Nephron (organoid): ENCODE measurements at regions not wholly inside any gene's neighbourhood (a gene's known extent, or its start where the extent isn't known, plus 50 kb on each side); places are given as distances from the start of the nearest gene placed in this dataset.

Experiments
- H3K27ac Mint-ChIP-seq, 3 experiments: 2 replicates each; pipeline ENCODE4 v1.8.0; 2020; ENCODE audit warnings: mixed read lengths in 3 of 3, mild to moderate bottlenecking in 2 of 3, moderate library complexity in 1 of 3
- H3K27me3 Mint-ChIP-seq: 2 replicates; pipeline ENCODE4 v1.8.0; 2021; ENCODE audit warnings: low read depth, mild to moderate bottlenecking, moderate library complexity, mixed read lengths
- H3K36me3 Mint-ChIP-seq: 2 replicates; pipeline ENCODE4 v1.8.0; 2020; ENCODE audit warnings: low read depth, mixed read lengths
- H3K4me1 Mint-ChIP-seq: 2 replicates; pipeline ENCODE4 v1.8.0; 2020; ENCODE audit warnings: mixed read lengths
- H3K4me3 Mint-ChIP-seq, 3 experiments: 2 replicates each; pipeline ENCODE4 v1.8.0; 2020; ENCODE audit warnings: mild to moderate bottlenecking in 3 of 3, mixed read lengths in 3 of 3, moderate library complexity in 2 of 3
- H3K9me3 Mint-ChIP-seq: 2 replicates; pipeline ENCODE4 v1.8.0; 2020; ENCODE audit warnings: mixed read lengths
- TF ChIP-seq, protein P1 (sequence below), 3 experiments: fragments of 200-600 bp; sonication (generic); IDR thresholded peaks; one replicate each; pipeline ENCODE4 v1.5.0; 2021; ENCODE audit warnings: antibody characterized with exemption in 3 of 3; ENCODE audit not compliant: unreplicated experiment in 3 of 3

- no peaks in the 10 kb centered on the region for H3K36me3 Mint-ChIP-seq
- H3K4me1 Mint-ChIP-seq: peaks cover 8% of the 10 kb centered on the region
- peaks cover 67% of the 10 kb centered on the region for H3K27me3 Mint-ChIP-seq
- H3K27ac Mint-ChIP-seq: no peak overlapping the region
- TF ChIP-seq, protein P1, sequence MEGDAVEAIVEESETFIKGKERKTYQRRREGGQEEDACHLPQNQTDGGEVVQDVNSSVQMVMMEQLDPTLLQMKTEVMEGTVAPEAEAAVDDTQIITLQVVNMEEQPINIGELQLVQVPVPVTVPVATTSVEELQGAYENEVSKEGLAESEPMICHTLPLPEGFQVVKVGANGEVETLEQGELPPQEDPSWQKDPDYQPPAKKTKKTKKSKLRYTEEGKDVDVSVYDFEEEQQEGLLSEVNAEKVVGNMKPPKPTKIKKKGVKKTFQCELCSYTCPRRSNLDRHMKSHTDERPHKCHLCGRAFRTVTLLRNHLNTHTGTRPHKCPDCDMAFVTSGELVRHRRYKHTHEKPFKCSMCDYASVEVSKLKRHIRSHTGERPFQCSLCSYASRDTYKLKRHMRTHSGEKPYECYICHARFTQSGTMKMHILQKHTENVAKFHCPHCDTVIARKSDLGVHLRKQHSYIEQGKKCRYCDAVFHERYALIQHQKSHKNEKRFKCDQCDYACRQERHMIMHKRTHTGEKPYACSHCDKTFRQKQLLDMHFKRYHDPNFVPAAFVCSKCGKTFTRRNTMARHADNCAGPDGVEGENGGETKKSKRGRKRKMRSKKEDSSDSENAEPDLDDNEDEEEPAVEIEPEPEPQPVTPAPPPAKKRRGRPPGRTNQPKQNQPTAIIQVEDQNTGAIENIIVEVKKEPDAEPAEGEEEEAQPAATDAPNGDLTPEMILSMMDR (IDR thresholded peaks at IDR 0.05; ENCODE audit: unreplicated experiment in 3 of 3): no peak
- H3K4me3 Mint-ChIP-seq: no peak overlapping the region
- no peaks in the 10 kb centered on the region for H3K9me3 Mint-ChIP-seq
Observed at GRCh38 chr9:135344523-135344901, 135.1 kb upstream of the PPP1R26 start.

GRCh38 chr9:135344915-135345500 is 134.6 kb upstream of the PPP1R26 start:
- no peak overlapping the region for H3K4me3 Mint-ChIP-seq
- H3K27me3 Mint-ChIP-seq: peaks cover 67% of the 10 kb centered on the region
- H3K27ac Mint-ChIP-seq: no peak overlapping the region
- TF ChIP-seq, protein P1 (IDR thresholded peaks at IDR 0.05; ENCODE audit: unreplicated experiment in 3 of 3): no peak
- H3K9me3 Mint-ChIP-seq: no peaks in the 10 kb centered on the region
- H3K4me1 Mint-ChIP-seq: peaks cover 6% of the 10 kb centered on the region
- no peaks in the 10 kb centered on the region for H3K36me3 Mint-ChIP-seq

- Mint-ChIP-seq H3K27me3 (peaks cover 66% of the 10 kb centered on the region), H3K27ac (no peak overlapping the region), H3K4me3 (no peak overlapping the region), H3K36me3 (no peaks in the 10 kb centered on the region), H3K4me1 (no peaks in the 10 kb centered on the region), H3K9me3 (no peaks in the 10 kb centered on the region)
- TF ChIP-seq, protein P1 (IDR thresholded peaks at IDR 0.05; ENCODE audit: unreplicated experiment in 3 of 3): no peak
Observed at GRCh38 chr9:135345775-135346433, 133.7 kb upstream of the PPP1R26 start.

- Mint-ChIP-seq H3K4me3 (no peak overlapping the region), H3K27ac (no peak overlapping the region), H3K4me1 (no peaks in the 10 kb centered on the region), H3K9me3 (no peaks in the 10 kb centered on the region), H3K36me3 (no peaks in the 10 kb centered on the region), H3K27me3 (peaks cover 63% of the 10 kb centered on the region)
- TF ChIP-seq, protein P1 (IDR thresholded peaks at IDR 0.05; ENCODE audit: unreplicated experiment in 3 of 3): no peak
Observed at GRCh38 chr9:135346438-135347050, 133.0 kb upstream of the PPP1R26 start.

GRCh38 chr9:135347461-135347860 is 132.1 kb upstream of the PPP1R26 start:
- no peaks in the 10 kb centered on the region for H3K4me1 Mint-ChIP-seq
- H3K4me3 Mint-ChIP-seq: no peak overlapping the region
- TF ChIP-seq, protein P1 (IDR thresholded peaks at IDR 0.05; ENCODE audit: unreplicated experiment in 3 of 3): no peak
- no peak overlapping the region for H3K27ac Mint-ChIP-seq
- no peaks in the 10 kb centered on the region for H3K36me3 Mint-ChIP-seq
- peaks cover 68% of the 10 kb centered on the region for H3K27me3 Mint-ChIP-seq
- H3K9me3 Mint-ChIP-seq: no peaks in the 10 kb centered on the region
